ENCODE measurements at regions not wholly inside any gene's neighbourhood (a gene's known extent, or its start where the extent isn't known, plus 50 kb on each side); places are given as distances from the start of the nearest gene placed in this dataset.

DNA sequence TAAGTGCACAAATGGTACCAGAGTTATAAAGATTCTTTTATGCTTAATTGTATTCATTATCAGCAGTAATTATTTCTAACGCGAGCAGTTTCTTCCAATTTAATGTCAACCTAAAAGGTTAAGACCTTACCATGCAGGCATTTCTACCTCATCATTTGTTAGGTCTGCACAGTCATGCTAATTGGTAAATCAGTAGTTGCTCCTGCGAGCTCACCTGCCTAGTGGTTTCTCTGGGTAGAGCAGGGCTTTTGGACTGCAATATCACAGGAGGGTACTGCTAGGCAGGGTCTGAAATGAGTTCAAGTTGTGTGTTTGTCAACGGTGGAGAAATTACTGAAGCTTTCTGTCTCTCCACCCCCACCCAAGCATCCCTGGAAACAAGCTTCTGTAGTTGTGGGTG, 558.5 kb upstream of the MGMT start:
- DNase-seq = no peak

- DNase-seq = peak in 12 of 58 donors; percentile 3 to 70 (median 32)
These were observed 554.3 kb upstream of the MGMT start for GRCh38 chr10:128912568-128913311.

DNA sequence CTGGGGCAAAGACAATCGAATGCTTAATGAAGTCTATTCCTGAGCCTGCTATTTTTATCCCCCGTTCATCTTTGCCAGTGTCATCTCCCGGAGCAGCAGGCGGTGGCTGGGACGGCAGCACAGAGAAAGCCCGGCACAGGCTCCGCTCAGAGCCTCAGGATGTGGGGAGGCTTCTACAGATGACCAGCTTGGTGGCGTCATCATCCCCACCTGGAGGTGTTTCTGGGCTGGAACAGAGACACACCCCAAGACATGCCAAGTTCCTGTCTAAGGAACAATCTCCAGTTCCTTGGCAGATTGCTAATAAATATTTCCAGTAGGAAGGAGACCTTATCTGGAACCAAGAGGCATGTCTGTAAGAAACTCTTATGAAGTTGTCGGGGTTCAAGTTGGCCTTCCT, 552.4 kb upstream of the MGMT start:
- peak in 4 of 58 donors; percentile 5 to 14 (median 10) for DNase-seq

DNA sequence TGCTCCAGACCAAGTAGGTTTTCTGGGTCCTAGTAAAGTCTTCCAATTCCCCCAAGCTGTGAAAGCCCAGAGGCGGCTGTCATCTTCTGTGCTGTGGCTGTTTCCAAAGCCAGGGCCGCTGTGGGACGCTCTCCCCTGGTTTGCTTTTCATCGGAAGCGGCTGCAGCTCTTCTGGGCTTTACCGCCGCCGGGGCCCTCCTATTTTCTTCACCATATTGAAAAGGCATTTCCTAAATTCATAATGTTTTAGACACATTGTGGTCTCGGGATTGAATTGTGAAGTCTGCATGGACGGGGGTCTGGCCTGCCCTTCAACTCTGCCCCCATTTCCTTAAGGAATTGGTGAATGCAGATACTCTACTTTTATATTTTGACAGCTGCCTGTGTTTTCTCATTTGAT, 551.4 kb upstream of the MGMT start:
- DNase-seq = no peak

DNA sequence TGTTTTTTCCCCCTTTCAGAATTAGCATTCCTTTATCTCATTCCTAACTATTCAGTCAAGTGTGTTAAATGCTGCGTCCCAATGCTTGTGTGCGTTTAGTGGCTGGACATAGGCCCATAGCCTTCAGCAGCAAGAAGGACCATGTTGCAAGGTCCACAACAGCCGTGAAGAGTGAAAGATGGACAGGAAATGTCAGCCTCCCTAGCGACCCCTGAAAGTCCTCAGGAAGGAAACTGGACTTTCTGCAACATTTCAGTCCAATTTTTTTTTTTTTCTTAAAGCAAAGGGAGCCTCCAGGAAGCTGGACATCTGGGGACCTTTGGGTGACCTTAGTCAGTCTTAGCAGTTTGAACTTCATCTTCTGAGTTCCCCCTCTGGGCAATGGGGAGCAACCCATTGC, 550.7 kb upstream of the MGMT start:
- no peak for DNase-seq

DNA sequence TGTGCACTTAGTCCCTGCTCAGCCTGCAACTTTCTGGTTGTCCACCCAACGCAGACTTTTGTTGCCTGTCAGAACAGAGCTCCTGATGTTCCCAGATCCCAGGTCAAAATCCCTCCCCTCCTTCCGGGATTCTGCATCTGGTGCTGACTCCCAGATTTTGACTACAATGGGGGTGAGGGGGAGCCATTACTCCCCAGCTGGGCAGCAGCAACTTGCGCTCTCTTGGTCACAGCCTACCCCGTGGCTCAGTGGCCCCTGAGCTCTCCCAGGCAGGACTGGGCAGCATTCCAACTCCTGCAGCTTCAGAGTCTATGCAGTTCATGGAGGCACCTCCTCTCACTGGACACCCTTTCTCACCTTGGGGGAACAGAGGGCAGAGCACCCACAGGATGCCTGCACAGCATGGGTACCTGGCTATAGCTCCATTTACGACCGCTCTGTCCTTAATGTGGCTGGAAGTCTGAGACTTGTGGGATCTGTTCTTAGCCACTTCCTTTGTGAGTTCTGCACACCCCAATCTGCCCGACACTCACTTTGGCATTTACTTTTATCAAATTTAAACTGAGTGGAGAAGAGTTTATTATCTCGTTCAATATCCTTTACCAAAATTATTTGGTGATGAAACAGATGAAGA, 545.5 kb upstream of the MGMT start:
- no peak for DNase-seq

- DNase-seq = no peak
These were observed 544.9 kb upstream of the MGMT start for GRCh38 chr10:128922172-128922571.

DNA sequence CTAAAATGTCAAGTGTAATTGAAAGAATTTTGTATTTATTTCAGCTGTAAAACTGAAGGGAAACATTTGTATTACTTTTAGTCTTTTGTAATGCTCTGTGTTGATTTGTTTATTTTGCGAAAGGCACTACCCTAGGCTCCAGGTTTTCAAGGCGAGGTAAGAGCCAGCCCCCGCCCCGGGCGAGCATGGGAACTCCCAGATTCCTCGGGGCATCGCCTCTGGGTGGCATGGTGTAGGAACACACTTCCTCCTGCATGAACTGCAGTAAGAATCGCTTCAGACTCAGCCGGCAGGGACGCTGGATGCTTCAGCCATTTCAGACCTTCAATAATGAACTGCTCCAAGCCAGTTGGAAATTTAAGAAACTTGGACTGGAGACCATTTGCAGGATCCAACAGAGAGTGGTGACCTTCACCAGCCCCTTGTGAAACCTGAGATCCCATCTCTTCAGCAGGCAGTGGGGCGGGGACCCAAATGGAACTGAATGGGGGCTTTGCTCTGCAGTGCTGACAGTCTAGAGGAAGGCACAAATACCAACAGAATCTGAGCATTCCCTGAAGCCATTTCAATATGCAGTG, 544.3 kb upstream of the MGMT start:
- no peak for DNase-seq

GRCh38 chr10:128924918-128925317, 542.1 kb upstream of the MGMT start:
- no peak for DNase-seq

GRCh38 chr10:128926711-128927110, 540.3 kb upstream of the MGMT start:
- DNase-seq = no peak

- DNase-seq = no peak
These were observed 539.4 kb upstream of the MGMT start for GRCh38 chr10:128927497-128928161.

GRCh38 chr10:128928231-128928836, 538.7 kb upstream of the MGMT start:
- no peak for DNase-seq

DNA sequence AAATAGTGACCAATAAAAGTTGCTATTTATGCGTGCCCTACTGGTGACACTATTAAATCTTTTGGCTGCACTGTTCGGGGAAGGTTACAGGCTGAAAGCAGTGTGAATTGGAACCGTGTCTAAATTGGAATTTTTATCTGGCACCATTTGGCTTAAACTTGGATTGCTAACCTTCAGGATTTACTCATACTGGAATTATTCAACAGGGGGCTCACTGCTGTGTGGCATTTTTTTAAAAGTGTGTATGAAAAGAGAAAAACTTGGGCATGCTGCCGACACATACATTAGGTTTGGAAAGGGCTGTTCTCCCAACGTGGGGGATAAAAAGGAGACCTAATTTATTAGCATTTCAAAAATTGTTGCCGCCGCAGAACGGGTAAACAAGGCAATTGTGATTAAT, 537.9 kb upstream of the MGMT start:
- DNase-seq = no peak

- DNase-seq = no peak
These were observed 537.3 kb upstream of the MGMT start for GRCh38 chr10:128929767-128930166.

GRCh38 chr10:128930515-128930914, 536.5 kb upstream of the MGMT start:
- no peak for DNase-seq

DNA sequence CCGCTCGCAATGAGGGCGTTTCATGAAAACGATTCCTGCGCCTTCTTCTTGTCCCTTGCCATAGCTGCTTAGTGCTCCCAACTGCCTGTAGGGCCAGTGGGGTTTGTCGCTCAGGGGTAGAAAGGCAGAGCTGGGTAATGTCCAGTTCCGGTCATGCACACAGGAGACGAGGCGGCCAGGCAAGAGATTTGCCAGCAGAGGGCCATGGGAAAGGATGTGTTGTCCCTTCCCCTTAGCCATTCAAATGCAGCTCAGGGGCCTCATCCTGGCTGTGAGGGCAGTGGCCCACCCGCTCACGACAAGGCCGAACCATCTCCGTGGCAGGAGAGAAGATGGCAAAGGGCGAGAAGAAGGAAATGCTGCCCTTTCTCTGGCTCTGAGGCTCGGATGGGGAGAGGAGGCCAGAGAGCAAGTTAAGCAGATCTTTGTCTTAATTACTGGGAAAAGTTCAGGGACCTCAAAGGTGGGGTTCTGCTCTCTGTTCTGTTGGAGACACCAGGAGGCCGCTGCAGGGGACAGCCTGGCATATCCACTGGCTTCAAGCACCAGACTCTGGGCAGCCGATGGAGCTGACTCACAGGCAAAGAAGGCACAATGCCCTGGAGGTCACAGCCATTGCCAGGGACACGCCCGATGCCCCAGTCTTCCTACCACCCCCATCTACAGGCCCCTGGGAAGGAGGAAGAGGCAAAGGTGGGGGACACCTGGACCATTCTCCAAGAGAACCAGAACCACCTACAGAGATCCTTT, 534.8 kb upstream of the MGMT start:
- DNase-seq = no peak

DNA sequence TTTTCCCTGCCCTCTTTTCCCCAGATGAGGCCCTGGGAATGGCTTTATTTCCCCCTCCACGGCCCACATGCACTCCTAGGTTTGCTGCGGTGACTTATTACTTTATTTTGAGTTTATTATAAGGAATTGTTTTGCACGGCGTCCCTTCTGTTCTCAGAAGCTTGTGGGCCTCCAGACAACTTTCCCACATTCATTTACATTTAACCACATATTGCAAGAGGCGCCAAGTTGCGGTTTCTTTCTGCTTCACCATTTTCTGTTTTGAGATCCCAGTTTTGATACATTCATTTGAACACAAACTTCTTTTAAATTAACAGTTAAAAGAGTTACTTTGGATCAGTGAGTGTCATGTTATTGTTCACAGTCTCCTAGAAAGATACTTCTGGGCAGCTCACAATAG, 532.5 kb upstream of the MGMT start:
- DNase-seq = no peak

- no peak for DNase-seq
These were observed 530.6 kb upstream of the MGMT start for GRCh38 chr10:128936392-128936791.

DNA sequence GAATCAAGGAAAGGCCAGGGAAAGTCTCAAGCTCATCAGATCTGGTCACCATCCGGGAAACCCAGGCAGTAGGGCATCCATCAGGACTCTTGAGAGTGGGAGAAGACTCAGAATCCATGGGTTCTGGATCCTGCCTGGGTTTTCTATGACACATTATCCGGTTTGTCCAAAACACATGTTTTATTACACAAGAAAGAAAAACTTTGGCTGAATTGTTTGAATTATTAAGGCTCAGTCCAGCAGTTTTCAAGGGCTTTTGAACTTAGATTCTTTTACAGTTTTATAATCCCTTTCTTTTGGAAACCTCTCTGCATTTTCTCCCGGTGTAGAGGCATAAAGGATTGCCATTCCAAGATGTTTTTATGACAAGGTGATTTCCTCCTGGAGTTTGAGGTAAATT, 528.5 kb upstream of the MGMT start:
- no peak for DNase-seq

- no peak for DNase-seq
These were observed 527.0 kb upstream of the MGMT start for GRCh38 chr10:128940081-128940480.

- peak in 43 of 58 donors; percentile 1 to 79 (median 29) for DNase-seq
These were observed 523.9 kb upstream of the MGMT start for GRCh38 chr10:128943111-128943510.

Measured in anterior cingulate cortex (tissue), 58 donors.